NCI-H748 (cell line): ENCODE measurements at regions not wholly inside any gene's neighbourhood (a gene's known extent, or its start where the extent isn't known, plus 50 kb on each side); places are given as distances from the start of the nearest gene placed in this dataset.
"Not testable (repeated sequence)": the region's sequence is repeated elsewhere in the genome, so short reads cannot be mapped to it uniquely, and the experiment has no call there.

Source experiments
- DNase-seq: peaks from one replicate; lab custom pipeline; 2025; ENCODE audit not compliant: unreplicated experiment; lab: John Stamatoyannopoulos, UW

GRCh38 chr6:84892671-84893070 is 128.3 kb upstream of the TBX18 start:
- DNase-seq: no peak

GRCh38 chr6:84882768-84883766 is 118.7 kb upstream of the TBX18 start:
- no peak for DNase-seq

- DNase-seq: not testable (repeated sequence)
Observed at GRCh38 chr6:84879385-84879784, 115.0 kb upstream of the TBX18 start.

GRCh38 chr6:84877515-84878210 is 113.3 kb upstream of the TBX18 start:
- no peak for DNase-seq

- no peak for DNase-seq
Observed at GRCh38 chr6:84876723-84877514, 112.5 kb upstream of the TBX18 start.

GRCh38 chr6:84872996-84873723 is 108.8 kb upstream of the TBX18 start:
- no peak for DNase-seq

GRCh38 chr6:84871925-84872324 is 107.5 kb upstream of the TBX18 start:
- DNase-seq: no peak

GRCh38 chr6:84870672-84871071 is 106.3 kb upstream of the TBX18 start:
- DNase-seq: no peak

- DNase-seq: no peak
Observed at GRCh38 chr6:84868149-84868548, 103.8 kb upstream of the TBX18 start.

- no peak for DNase-seq
Observed at GRCh38 chr6:84867521-84867920, 103.1 kb upstream of the TBX18 start.

- no peak for DNase-seq
Observed at GRCh38 chr6:84866715-84867114, 102.3 kb upstream of the TBX18 start.

- not testable (repeated sequence) for DNase-seq
Observed at GRCh38 chr6:84865372-84865771, 101.0 kb upstream of the TBX18 start.

GRCh38 chr6:84862843-84863242 is 98.4 kb upstream of the TBX18 start:
- DNase-seq: no peak

- no peak for DNase-seq
Observed at GRCh38 chr6:84860920-84861319, 96.5 kb upstream of the TBX18 start.

- DNase-seq: no peak
Observed at GRCh38 chr6:84860509-84860908, 96.1 kb upstream of the TBX18 start.

GRCh38 chr6:84854811-84855400 is 90.5 kb upstream of the TBX18 start:
- DNase-seq: no peak

- DNase-seq: no peak
Observed at GRCh38 chr6:84853901-84854300, 89.5 kb upstream of the TBX18 start.

- DNase-seq: no peak
Observed at GRCh38 chr6:84848960-84849359, 84.6 kb upstream of the TBX18 start.

- no peak for DNase-seq
Observed at GRCh38 chr6:84847390-84848160, 83.2 kb upstream of the TBX18 start.
